HL-60 (cell line): ENCODE measurements at regions not wholly inside any gene's neighbourhood (a gene's known extent, or its start where the extent isn't known, plus 50 kb on each side); places are given as distances from the start of the nearest gene placed in this dataset.
"Not testable (repeated sequence)": the region's sequence is repeated elsewhere in the genome, so short reads cannot be mapped to it uniquely, and the experiment has no call there.

ENCODE experiments used
- DNase-seq, 2 experiments: peaks; one replicate each; pipeline ENCODE4 v3.0.0-alpha.2; 2010 to 2020; ENCODE audit warnings: low read depth in 1 of 2, low spot score in 1 of 2
- H3K27ac ChIP-seq: fragments of 250-450 bp; sonication (Bioruptor Pico); replicated peaks from 2 replicates; pipeline ENCODE4 v1.5.1; 2020; ENCODE audit warnings: mild to moderate bottlenecking, moderate library complexity
- H3K27me3 ChIP-seq: fragments of 250-450 bp; sonication (Bioruptor Pico); 2 replicates; pipeline ENCODE4 v1.5.1; 2021; ENCODE audit warnings: mild to moderate bottlenecking, moderate library complexity; ENCODE audit not compliant: insufficient read depth, poor library complexity, severe bottlenecking
- H3K4me3 ChIP-seq: replicated peaks from 2 replicates; pipeline ENCODE4 v1.5.1; 2011; ENCODE audit warnings: mild to moderate bottlenecking, control low read depth, low read length; ENCODE audit not compliant: insufficient read depth
- GABPA ChIP-seq: IDR thresholded peaks from 2 replicates; pipeline ENCODE4 v1.6.1; 2012; ENCODE audit warnings: low read depth
- POLR2AphosphoS5 ChIP-seq: IDR thresholded peaks from 2 replicates; pipeline ENCODE4 v1.6.1; 2012; ENCODE audit warnings: low read depth
- REST ChIP-seq: IDR thresholded peaks from 2 replicates; pipeline ENCODE4 v1.6.1; 2012; ENCODE audit warnings: low read depth; ENCODE audit not compliant: insufficient replicate concordance
- SPI1 ChIP-seq: IDR thresholded peaks from 2 replicates; pipeline ENCODE4 v1.6.1; 2012; ENCODE audit warnings: low read depth, mild to moderate bottlenecking, borderline replicate concordance
- TF ChIP-seq, protein P1 (sequence below): IDR thresholded peaks from one replicate; pipeline ENCODE4 v1.5.1; 2011; ENCODE audit warnings: low read length, control low read depth, inconsistent platforms; ENCODE audit not compliant: insufficient read depth

DNA sequence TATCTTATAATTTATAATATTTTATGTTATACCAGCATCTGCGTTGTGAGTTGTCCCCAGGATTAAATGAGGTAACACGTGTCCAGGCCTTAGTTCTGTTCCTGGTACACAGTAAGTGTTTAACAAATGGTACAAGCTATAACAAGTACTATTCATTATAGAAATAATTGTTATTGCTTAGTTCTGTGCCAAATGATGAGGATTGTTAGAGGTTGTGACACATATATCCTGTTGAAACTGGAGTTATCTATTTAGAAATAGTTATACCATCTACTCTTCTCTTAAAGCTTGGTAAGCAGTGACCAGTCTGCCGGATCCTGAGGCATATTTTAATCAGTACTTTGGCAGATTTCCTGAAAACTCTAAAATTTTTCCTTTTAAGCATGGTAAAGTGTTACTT is 1066.5 kb downstream of the TMTC2 start:
- Histone ChIP-seq H3K27me3 (no peaks in the 10 kb centered on the region), H3K4me3 (no peak overlapping the region), H3K27ac (no peak overlapping the region)
- TF ChIP-seq POLR2AphosphoS5 (no peak), GABPA (no peak)
- DNase-seq = no peak

- Histone ChIP-seq H3K27ac (no peak overlapping the region), H3K27me3 (no peaks in the 10 kb centered on the region), H3K4me3 (no peak overlapping the region)
- DNase-seq = no peak
- TF ChIP-seq SPI1 = no peak
Measured at GRCh38 chr12:83739607-83740006, 1052.9 kb downstream of the TMTC2 start.

DNA sequence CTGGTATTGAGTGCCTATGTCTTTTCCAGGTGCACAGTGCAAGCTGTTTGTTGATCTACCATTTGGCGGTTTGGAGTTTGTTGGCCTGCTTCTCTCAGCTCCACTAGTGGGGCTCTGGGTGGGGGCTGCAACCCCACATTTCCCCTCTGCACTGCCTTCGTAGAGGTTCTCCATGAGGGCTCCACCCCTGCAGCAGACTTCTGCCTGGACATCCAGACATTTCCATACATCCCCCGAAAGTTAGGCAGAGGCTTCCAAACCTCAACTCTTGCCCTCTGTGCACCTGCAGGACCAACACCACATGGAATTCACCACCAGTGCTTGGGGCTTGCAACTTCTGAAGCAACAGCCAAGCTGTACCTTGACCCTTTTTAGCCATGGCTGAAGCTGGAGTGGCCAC is 1024.1 kb downstream of the TMTC2 start:
- TF ChIP-seq POLR2AphosphoS5 (no peak), GABPA (no peak), SPI1 (no peak), REST (no peak)
- TF ChIP-seq, protein P1, sequence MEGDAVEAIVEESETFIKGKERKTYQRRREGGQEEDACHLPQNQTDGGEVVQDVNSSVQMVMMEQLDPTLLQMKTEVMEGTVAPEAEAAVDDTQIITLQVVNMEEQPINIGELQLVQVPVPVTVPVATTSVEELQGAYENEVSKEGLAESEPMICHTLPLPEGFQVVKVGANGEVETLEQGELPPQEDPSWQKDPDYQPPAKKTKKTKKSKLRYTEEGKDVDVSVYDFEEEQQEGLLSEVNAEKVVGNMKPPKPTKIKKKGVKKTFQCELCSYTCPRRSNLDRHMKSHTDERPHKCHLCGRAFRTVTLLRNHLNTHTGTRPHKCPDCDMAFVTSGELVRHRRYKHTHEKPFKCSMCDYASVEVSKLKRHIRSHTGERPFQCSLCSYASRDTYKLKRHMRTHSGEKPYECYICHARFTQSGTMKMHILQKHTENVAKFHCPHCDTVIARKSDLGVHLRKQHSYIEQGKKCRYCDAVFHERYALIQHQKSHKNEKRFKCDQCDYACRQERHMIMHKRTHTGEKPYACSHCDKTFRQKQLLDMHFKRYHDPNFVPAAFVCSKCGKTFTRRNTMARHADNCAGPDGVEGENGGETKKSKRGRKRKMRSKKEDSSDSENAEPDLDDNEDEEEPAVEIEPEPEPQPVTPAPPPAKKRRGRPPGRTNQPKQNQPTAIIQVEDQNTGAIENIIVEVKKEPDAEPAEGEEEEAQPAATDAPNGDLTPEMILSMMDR = no peak
- no peaks in the 10 kb centered on the region for H3K27me3 ChIP-seq
- no peak overlapping the region for H3K27ac ChIP-seq
- no peak for DNase-seq
- no peak overlapping the region for H3K4me3 ChIP-seq

DNA sequence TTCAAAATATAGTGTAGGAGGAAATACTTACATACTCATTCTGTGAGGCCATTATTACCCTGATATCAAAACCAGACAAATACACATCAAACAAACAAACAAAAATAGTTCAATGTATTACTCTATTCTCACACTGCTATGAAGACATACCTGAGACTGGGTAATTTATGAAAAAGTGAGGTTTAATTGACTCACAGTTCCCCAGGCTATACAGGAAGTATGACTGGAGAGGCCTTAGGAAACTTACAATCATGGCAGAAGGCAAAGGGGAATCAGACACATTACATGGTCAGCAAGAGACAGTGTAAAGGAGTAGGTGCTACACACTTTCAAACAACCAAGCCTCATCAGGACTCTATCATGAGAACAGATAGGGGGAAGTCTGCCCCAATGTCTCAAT is 1023.2 kb downstream of the TMTC2 start:
- H3K4me3 ChIP-seq = no peak overlapping the region
- TF ChIP-seq POLR2AphosphoS5 = no peak
- no peak for TF ChIP-seq SPI1
- TF ChIP-seq GABPA = no peak
- TF ChIP-seq, protein P1 = no peak
- no peak for TF ChIP-seq REST

DNA sequence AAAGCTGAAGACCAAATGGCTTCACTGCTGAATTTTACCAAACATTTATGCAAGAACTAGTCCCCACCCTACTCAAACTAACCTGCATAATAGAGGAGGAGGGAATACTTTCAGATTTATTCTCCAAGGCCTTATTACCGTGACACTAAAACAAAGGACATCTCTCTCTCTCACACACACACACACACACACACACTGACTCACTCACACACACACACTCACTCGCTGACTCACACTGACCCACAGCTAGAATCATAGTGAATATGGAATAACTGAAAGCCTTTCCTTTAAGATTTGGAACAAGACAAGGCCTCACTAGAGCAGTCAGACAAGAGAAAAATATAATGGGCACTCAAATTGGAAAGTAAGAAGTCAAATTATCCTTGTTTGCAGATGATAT is 1014.1 kb downstream of the TMTC2 start:
- no peak overlapping the region for H3K27ac ChIP-seq
- H3K27me3 ChIP-seq = no peaks in the 10 kb centered on the region
- H3K4me3 ChIP-seq = no peak overlapping the region
- DNase-seq = no peak
- TF ChIP-seq, protein P1 = no peak

More for the DNA sequence above, 1023.2 kb downstream of the TMTC2 start:
- DNase-seq = no peak
- Histone ChIP-seq H3K27ac (no peak overlapping the region), H3K27me3 (no peaks in the 10 kb centered on the region)

- not testable (repeated sequence) for H3K27me3 ChIP-seq, H3K27ac ChIP-seq, H3K4me3 ChIP-seq, DNase-seq
Measured at GRCh38 chr12:83696311-83696710, 1009.6 kb downstream of the TMTC2 start.
